NCI-H2196 treated with DMSO at 0.1 percent for 48 hours (cell line): ENCODE measurements at regions not wholly inside any gene's neighbourhood (a gene's known extent, or its start where the extent isn't known, plus 50 kb on each side); places are given as distances from the start of the nearest gene placed in this dataset.

Experiments used
- DNase-seq: peaks from one replicate; lab custom pipeline; 2025; ENCODE audit not compliant: unreplicated experiment; lab: John Stamatoyannopoulos, UW

DNA sequence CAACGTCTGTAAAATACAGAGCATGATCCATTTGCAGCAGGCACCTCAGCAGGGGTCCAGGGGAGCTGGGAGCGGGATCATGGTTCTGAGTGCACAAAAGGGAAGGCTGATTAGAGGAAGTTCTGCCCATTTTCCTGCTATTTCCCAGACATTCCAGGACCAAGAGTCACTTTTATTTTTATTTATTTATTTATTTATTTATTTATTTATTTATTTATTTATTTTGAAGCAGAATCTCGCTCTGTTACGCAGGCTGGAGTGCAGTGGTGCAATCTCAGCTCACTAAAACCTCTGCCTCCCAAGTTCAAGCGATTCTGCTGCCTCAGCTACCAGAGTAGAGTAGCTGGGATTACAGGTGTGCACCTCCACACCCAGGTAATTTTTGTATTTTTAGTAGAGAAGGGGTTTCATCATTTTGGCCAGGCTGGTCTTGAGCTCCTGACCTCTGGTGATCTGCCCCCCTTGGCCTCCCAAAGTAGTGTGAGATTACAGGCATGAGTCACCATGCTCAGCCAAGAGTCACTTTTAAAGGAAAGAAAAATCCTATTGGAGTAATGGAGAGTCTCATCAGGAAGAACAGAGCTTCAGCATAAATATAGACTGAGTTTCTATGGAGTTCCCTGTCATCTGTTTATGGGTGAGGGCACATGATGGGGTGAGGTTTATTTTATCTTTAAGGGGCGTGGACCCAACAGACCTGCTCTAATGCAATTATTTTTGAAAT lies 355.2 kb downstream of the HAPSTR1 start:
- DNase-seq: no peak

DNA sequence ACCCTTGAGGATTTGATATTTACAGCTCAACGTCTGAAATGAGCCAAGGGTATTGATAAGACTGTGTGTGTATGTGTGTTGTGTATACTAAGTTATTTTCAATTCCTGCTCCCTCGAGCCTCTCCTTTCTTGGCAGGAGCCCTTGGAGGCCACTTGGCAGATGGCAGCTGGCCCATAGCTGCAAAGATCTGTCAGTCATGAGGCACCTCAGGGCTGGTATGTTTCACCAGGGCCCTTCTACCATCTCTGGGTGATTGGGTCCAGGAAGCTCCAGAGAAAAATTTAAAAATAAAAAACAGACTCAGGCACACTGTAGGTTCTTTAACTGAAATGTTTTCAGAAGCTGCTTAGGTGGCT lies 355.7 kb downstream of the HAPSTR1 start:
- no peak for DNase-seq

- DNase-seq: no peak
Measured at GRCh38 chr16:9447699-9448098, 356.3 kb downstream of the HAPSTR1 start.

DNA sequence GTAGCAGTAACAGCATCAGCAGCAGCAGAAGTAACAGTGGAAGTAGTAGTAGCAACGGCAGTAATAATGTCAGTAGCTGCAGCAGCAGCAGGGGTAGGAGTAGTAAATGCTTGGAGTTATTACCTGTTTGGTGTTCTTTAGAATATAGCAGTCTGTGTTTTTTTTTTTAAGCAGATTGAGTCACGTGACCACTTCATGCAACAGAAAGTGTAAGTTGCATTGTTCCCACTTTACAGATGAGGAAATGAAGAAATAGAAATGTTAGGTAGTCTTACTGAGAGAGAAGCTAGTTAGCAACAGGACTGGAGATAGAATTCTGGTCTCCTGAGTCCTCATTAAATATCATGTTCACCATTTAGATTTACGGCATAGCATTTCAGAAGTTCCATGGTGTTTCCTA lies 358.2 kb downstream of the HAPSTR1 start:
- no peak for DNase-seq

- DNase-seq: no peak
Measured at GRCh38 chr16:9457215-9457614, 365.8 kb downstream of the HAPSTR1 start.

DNA sequence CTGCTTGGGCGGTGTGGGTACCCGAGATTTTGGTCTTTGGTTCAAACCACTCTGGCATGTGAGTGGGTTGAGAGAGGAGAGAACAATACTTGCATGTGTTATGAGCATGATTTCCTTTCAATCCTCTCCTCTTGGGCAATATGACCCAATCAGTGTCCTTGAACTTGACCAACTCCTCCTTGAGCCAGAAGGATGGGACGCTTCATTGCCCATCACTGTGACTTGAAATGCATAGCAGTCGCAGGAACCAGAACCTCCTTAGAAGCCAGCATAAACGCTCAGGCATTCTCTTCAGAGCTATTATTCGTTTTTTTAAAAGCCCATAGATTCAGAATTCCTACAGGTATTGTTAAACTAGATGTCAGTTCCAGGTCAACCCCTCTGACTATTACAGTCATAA lies 367.4 kb downstream of the HAPSTR1 start:
- no peak for DNase-seq

- DNase-seq: no peak
Measured at GRCh38 chr16:9462984-9463383, 371.5 kb downstream of the HAPSTR1 start.

GRCh38 chr16:9463461-9463860 lies 372.0 kb downstream of the HAPSTR1 start:
- DNase-seq: no peak

DNA sequence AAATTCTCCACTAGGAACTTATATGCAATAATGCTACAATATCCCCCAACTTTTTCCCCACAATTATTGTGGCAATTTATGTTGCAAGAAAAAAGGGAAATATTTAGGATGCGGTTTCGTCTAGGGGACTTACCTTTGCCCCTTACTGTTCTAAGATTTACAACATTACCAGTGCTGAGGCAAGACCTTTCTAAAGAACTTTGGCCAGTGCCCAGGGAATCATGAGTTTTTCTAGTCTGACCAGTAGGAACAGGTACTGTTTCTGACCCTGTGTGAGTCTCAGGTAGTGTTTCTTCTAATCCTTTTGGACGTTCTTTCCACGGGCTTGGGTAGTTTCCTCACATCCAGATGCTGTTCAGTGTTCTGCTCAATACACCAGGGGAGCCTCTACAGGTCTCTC lies 373.7 kb downstream of the HAPSTR1 start:
- DNase-seq: no peak

- no peak for DNase-seq
Measured at GRCh38 chr16:9469512-9469911, 378.1 kb downstream of the HAPSTR1 start.

GRCh38 chr16:9476744-9477143 lies 385.3 kb downstream of the HAPSTR1 start:
- DNase-seq: no peak

DNA sequence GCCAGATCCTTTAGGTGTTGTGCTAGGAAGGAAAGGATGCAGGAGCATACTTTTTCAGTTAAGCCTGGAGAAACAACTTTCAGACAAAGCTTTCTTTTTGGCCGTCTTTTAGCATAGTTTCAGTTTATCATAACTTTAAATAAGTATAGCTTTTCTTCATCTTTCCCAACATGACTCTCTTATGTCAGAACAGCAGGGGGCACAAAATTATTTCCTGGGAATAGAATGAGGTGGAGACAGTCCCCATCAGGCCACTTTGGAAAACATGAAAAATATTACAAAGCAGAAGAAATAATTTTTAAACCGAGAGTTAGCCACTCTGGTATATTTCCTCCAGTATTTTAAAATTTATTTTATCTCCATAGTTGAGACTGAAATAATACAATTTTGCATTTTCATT lies 387.6 kb downstream of the HAPSTR1 start:
- DNase-seq: no peak

- DNase-seq: no peak
Measured at GRCh38 chr16:9480503-9480902, 389.1 kb downstream of the HAPSTR1 start.

- no peak for DNase-seq
Measured at GRCh38 chr16:9481747-9482730, 390.6 kb downstream of the HAPSTR1 start.

DNA sequence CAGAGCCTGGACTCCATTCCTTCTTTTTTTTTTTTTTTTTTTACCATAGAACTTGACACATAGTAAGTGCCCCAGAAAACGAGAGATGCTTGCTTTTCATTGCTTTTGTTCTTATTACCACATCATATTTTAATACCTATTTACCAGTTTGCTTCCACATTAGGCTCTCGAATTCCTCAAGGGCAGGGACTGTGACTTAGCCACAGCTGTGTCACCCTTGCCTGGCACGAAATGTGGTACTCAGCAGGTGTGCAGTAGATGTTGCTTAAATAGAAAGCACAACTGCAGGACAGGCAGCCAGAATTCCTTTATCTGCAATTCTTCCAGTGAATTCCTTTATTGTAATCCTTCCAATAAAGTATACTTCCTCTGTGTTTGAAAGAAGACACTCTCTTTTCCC lies 393.0 kb downstream of the HAPSTR1 start:
- DNase-seq: no peak

- no peak for DNase-seq
Measured at GRCh38 chr16:9484881-9485280, 393.4 kb downstream of the HAPSTR1 start.

GRCh38 chr16:9489835-9490467 lies 398.5 kb downstream of the HAPSTR1 start:
- DNase-seq: no peak

DNA sequence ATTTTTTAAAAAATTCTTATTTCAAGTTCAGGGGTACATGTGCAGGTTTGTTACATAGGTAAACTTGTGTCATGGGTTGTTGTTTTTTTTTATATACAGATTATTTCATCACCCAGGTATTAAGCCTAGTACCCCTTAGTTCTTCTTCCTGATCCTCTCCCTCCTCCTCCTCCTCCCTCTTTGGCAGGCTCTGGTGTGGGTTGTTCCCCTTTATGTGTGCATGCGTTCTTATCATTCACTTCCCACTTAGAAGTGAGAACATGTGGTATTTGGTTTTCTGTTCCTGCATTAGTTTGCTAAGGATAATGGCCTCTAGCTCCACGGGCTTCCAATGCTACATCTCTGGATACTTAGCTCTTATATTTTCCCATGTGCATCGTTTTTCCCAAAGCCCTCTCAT lies 404.4 kb downstream of the HAPSTR1 start:
- no peak for DNase-seq

- no peak for DNase-seq
Measured at GRCh38 chr16:9497750-9498149, 406.3 kb downstream of the HAPSTR1 start.

- DNase-seq: no peak
Measured at GRCh38 chr16:9499941-9500593, 408.6 kb downstream of the HAPSTR1 start.

GRCh38 chr16:9500872-9501271 lies 409.4 kb downstream of the HAPSTR1 start:
- DNase-seq: no peak
